K562 (cell line): ENCODE measurements at regions not wholly inside any gene's neighbourhood (a gene's known extent, or its start where the extent isn't known, plus 50 kb on each side); places are given as distances from the start of the nearest gene placed in this dataset.
A peak's percentile ranks its signal among the peaks of the same experiment; 100 is the strongest.

ENCODE experiments used
- ARHGAP35 ChIP-seq: fragments of 450-650 bp; IDR thresholded peaks from 2 replicates; pipeline ENCODE4 v1.6.1; 2018; ENCODE audit not compliant: partially characterized antibody
- EP400 ChIP-seq: fragments of 450-650 bp; IDR thresholded peaks from 2 replicates; pipeline ENCODE4 v1.6.1; 2017; ENCODE audit warnings: antibody characterized with exemption, mild to moderate bottlenecking, moderate library complexity
- FOSL1 ChIP-seq: fragments of 200-800 bp; sonication (Bioruptor generic); conservative IDR thresholded peaks from 2 replicates; pipeline ENCODE4 v1.6.1; 2016; ENCODE audit warnings: missing genetic modification characterization, missing compliant biosample characterization
- KAT2B ChIP-seq: IDR thresholded peaks from one replicate; pipeline ENCODE4 v1.6.1; 2012; ENCODE audit warnings: low read depth, mild to moderate bottlenecking, control low read depth, inconsistent platforms, low read length, moderate library complexity
- KHSRP ChIP-seq: fragments of 450-650 bp; IDR thresholded peaks from 2 replicates; pipeline ENCODE4 v1.6.1; 2017
- MGA ChIP-seq: fragments of 450-650 bp; IDR thresholded peaks from 2 replicates; pipeline ENCODE4 v1.6.1; 2016; ENCODE audit warnings: mild to moderate bottlenecking, moderate library complexity
- POLR3A ChIP-seq: IDR thresholded peaks from 2 replicates; pipeline ENCODE4 v1.6.1; 2011; ENCODE audit warnings: borderline replicate concordance, mild to moderate bottlenecking, moderate library complexity; ENCODE audit not compliant: insufficient read length, insufficient read depth; ENCODE audit errors: extremely low read depth
- RNF219 ChIP-seq: fragments of 250-450 bp; sonication (Bioruptor Pico); IDR thresholded peaks from 2 replicates; pipeline ENCODE4 v1.5.0; 2022; ENCODE audit warnings: mild to moderate bottlenecking
- TOE1 ChIP-seq, 2 experiments: fragments of 450-650 bp in 1 of 2; sonication (generic) in 1 of 2; formaldehyde crosslinking in 1 of 2; IDR thresholded peaks; 2 replicates each; pipeline versions ENCODE4 v1.7.1 to v1.8.0; 2016 to 2022; ENCODE audit warnings: borderline replicate concordance in 2 of 2, mild to moderate bottlenecking in 2 of 2, antibody characterized with exemption in 1 of 2, inconsistent platforms in 1 of 2, low read depth in 1 of 2, missing genetic modification reagents in 1 of 2, moderate library complexity in 1 of 2
- WHSC1 ChIP-seq: IDR thresholded peaks from one replicate; pipeline ENCODE4 v1.6.1; 2012; ENCODE audit warnings: low read length, control low read depth, inconsistent platforms
- ZNF124 ChIP-seq: sonication (generic); formaldehyde crosslinking; IDR thresholded peaks from 2 replicates; pipeline ENCODE4 v1.8.1; 2022; ENCODE audit warnings: missing genetic modification reagents

- TF ChIP-seq RNF219 (CRISPR knock-in tag) (no peak), FOSL1 (tag) (peak; percentile 91), KHSRP (no peak), WHSC1 (no peak), TOE1 (IDR thresholded peaks at IDR 0.05; ENCODE audit: borderline replicate concordance) (peak; percentile 62; the same call in 1 of the 2 replicates), TOE1 (CRISPR knock-in tag; IDR thresholded peaks at IDR 0.05; ENCODE audit: borderline replicate concordance, low read depth) (no peak), KAT2B (no peak), MGA (no peak), POLR3A (no peak), ZNF124 (CRISPR knock-in tag) (no peak), EP400 (no peak), ARHGAP35 (no peak)
These were observed 153.7 kb upstream of the SERTAD2 start (continued) for GRCh38 chr2:64807417-64807816.
